T-cell (primary cell): ENCODE measurements at regions not wholly inside any gene's neighbourhood (a gene's known extent, or its start where the extent isn't known, plus 50 kb on each side); places are given as distances from the start of the nearest gene placed in this dataset.
"Not testable (repeated sequence)": the region's sequence is repeated elsewhere in the genome, so short reads cannot be mapped to it uniquely, and the experiment has no call there.

Source experiments
- ATAC-seq, 4 experiments: fragments of 200-7000 bp in 3 of 4; fragments of 150-1000 bp in 1 of 4; cut with Tn5 transposase; replicated peaks in 1 of 4; 1 replicate in 3 of 4; 2 replicates in 1 of 4; pipeline ENCODE4 v1.10.0; 2021; ENCODE audit warnings: moderate library complexity in 3 of 4, mild to moderate bottlenecking in 2 of 4, moderate number of reproducible peaks in 1 of 4
- CTCF ChIA-PET, 2 donors: fragments of 300-600 bp; sonication (Branson Sonifier 250); formaldehyde crosslinking; loops; one replicate each; lab custom pipeline; 2022; ENCODE audit warnings: antibody characterized with exemption in 2 of 2; lab: Charles Lee
- POLR2A ChIA-PET, 2 donors: fragments of 300-600 bp; sonication (Branson Sonifier 250); formaldehyde crosslinking; loops; one replicate each; lab custom pipeline; 2022; ENCODE audit warnings: antibody characterized with exemption in 2 of 2; lab: Charles Lee
- DNase-seq, 35 experiments: peaks; one replicate each; pipeline versions ENCODE4 v3.0.0 to v3.0.0-alpha.2; 2013 to 2023
- H3K27ac ChIP-seq: one replicate; pipeline ENCODE4 v1.5.1; 2013; ENCODE audit warnings: low read length
- H3K27me3 ChIP-seq, 2 experiments: replicated peaks in 1 of 2; 1 replicate in 1 of 2; 2 replicates in 1 of 2; pipeline versions ENCODE4 v1.6.1 to v1.7.0; 2013; ENCODE audit warnings: low read length in 1 of 2, mixed read lengths in 1 of 2; ENCODE audit not compliant: control insufficient read depth in 2 of 2, insufficient read depth in 2 of 2; ENCODE audit errors: extremely low read depth in 1 of 2
- H3K36me3 ChIP-seq, 2 donors: 1 replicate in 1 of 2; 2 replicates in 1 of 2; pipeline versions ENCODE4 v1.6.1 to v1.7.0; 2013; ENCODE audit warnings: low read length in 1 of 2; ENCODE audit not compliant: control insufficient read depth in 2 of 2, insufficient read depth in 1 of 2; ENCODE audit errors: extremely low read depth in 1 of 2
- H3K4me1 ChIP-seq, 2 experiments: 1 replicate in 1 of 2; 2 replicates in 1 of 2; pipeline versions ENCODE4 v1.6.1 to v1.7.0; 2013; ENCODE audit warnings: low read length in 2 of 2, mixed read lengths in 1 of 2; ENCODE audit not compliant: insufficient read depth in 2 of 2, control insufficient read depth in 1 of 2; ENCODE audit errors: extremely low read depth in 1 of 2
- H3K4me3 ChIP-seq, 2 donors: 1 replicate in 1 of 2; 2 replicates in 1 of 2; pipeline versions ENCODE4 v1.5.1 to v1.7.0; 2013; ENCODE audit warnings: mild to moderate bottlenecking in 2 of 2, low read length in 1 of 2, moderate library complexity in 1 of 2; ENCODE audit not compliant: control insufficient read depth in 1 of 2; ENCODE audit errors: extremely low read depth in 1 of 2
- H3K9me3 ChIP-seq: 2 replicates; pipeline ENCODE4 v1.7.0; 2013
- H3K27ac Mint-ChIP-seq, 2 donors: one replicate each; pipeline ENCODE4 v1.8.0; 2020 to 2021; ENCODE audit warnings: mild to moderate bottlenecking in 2 of 2, mixed read lengths in 2 of 2
- H3K27me3 Mint-ChIP-seq, 2 donors: one replicate each; pipeline ENCODE4 v1.8.0; 2021 to 2022; ENCODE audit warnings: mixed read lengths in 2 of 2
- H3K36me3 Mint-ChIP-seq: one replicate; pipeline ENCODE4 v1.8.0; 2021; ENCODE audit warnings: mixed read lengths
- H3K4me1 Mint-ChIP-seq, 3 donors: one replicate each; pipeline ENCODE4 v1.8.0; 2020 to 2022; ENCODE audit warnings: mixed read lengths in 3 of 3, mild to moderate bottlenecking in 1 of 3
- H3K4me3 Mint-ChIP-seq, 3 donors: one replicate each; pipeline ENCODE4 v1.8.0; 2020 to 2022; ENCODE audit warnings: mild to moderate bottlenecking in 3 of 3, mixed read lengths in 3 of 3, moderate library complexity in 3 of 3
- H3K9me3 Mint-ChIP-seq, 3 donors: one replicate each; pipeline ENCODE4 v1.8.0; 2020 to 2022; ENCODE audit warnings: mixed read lengths in 3 of 3
- WGBS: methylation state at CpG from one replicate; pipeline ENCODE4 v1.1.5; 2013; ENCODE audit warnings: missing lambda C conversion rate; ENCODE audit not compliant: insufficient coverage; 5-methylcytosine and 5-hydroxymethylcytosine counted together

DNA sequence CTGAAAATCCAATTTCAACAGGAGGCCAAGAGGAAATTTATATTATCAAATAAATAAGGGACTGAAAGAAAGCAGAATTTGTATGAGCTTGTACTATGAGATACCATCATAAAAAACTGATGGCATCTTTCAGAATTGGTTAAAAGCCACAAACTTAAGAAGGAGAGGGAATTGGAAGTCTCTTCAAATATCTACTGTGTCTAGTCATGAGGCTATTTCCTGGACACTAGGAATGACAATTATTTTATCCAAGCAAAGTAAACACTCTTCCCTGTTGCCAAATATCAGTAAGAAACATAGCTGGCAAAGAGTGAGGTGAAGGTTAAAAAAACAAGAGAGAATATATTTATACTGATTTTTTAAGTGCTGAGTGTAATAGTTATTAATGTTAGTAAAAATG lies 101.5 kb upstream of the ARRDC3 start:
- H3K4me1 Mint-ChIP-seq, result peaks cover 2 to 3% (median 2%) of the 10 kb centered on the region in 3 donors
- CTCF ChIA-PET, result no interaction called here

DNA sequence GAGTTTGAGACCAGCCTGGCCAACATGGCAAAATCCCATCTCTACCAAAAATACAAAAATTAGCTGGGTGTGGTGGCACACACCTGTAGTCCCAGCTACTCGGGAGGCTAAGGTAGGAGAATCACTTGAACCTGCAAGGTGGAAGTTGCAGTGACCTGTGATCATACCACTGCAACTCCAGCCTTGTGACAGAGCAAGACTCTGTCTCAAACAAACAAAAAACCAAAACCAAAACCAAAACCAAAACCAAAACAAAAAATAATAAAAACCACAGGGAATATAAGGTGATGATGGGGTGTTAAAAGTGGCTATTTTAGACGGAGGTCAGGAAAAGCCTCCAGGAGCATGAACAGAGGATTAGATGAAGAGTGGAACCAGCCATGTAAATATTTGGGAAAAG lies 96.3 kb upstream of the ARRDC3 start:
- CTCF ChIA-PET, DNase-seq, H3K9me3 ChIP-seq, H3K4me1 Mint-ChIP-seq, H3K4me3 Mint-ChIP-seq, H3K36me3 ChIP-seq, H3K27ac ChIP-seq, H3K27me3 Mint-ChIP-seq, H3K36me3 Mint-ChIP-seq, H3K27me3 ChIP-seq, H3K4me3 ChIP-seq, H3K4me1 ChIP-seq, H3K9me3 Mint-ChIP-seq, ATAC-seq: not testable (repeated sequence)
- no CpG with 5 or more reads among the region's 2 CpGs for WGBS
- peak overlapping the region in 1 of 2 donors; percentile 73 for H3K27ac Mint-ChIP-seq
- POLR2A ChIA-PET, result interaction anchor here in 1 of 2 donors (0.7 kb wide), 1 partner anchor 9 kb away, joined by 3 read pairs; no protein-coding TSS in a partner anchor

More for the DNA sequence above, 101.5 kb upstream of the ARRDC3 start:
- no peak overlapping the region for H3K4me3 ChIP-seq
- no peaks in the 10 kb centered on the region for H3K4me1 ChIP-seq
- DNase-seq, result no peak
- no peaks in the 10 kb centered on the region for H3K9me3 Mint-ChIP-seq
- H3K27me3 Mint-ChIP-seq, result peaks cover 0 to 1% of the 10 kb centered on the region in 2 donors
- H3K27ac ChIP-seq, result no peak overlapping the region
- no peak for ATAC-seq
- POLR2A ChIA-PET, result no interaction called here
- no peak overlapping the region for H3K27ac Mint-ChIP-seq
- H3K36me3 ChIP-seq, result no peaks in the 10 kb centered on the region
- H3K9me3 ChIP-seq, result no peaks in the 10 kb centered on the region
- no peak overlapping the region for H3K4me3 Mint-ChIP-seq
- H3K36me3 Mint-ChIP-seq, result no peaks in the 10 kb centered on the region
- no peaks in the 10 kb centered on the region for H3K27me3 ChIP-seq

DNA sequence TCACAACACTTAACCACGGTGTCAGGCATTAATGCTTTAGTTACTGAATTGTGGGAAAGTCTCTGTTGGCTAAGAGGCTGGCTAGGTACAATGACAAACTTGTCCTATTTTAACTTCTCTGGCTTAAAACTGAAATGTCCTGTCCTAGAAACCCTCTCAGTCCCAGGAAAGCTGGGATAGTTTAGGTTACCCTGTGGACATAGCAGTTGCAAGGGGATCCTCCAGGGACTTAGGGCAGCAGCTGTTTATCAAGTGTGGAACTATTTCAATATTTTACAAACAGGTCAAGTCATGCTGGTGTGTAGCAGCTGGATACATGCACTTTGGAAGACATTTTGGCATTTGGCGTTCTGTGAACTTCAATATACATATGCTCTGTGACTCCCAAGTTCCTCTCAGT lies 95.0 kb upstream of the ARRDC3 start:
- no peaks in the 10 kb centered on the region for H3K36me3 ChIP-seq
- H3K4me3 ChIP-seq, result no peak overlapping the region
- H3K27me3 ChIP-seq, result no peaks in the 10 kb centered on the region
- Mint-ChIP-seq H3K9me3 (no peaks in the 10 kb centered on the region), H3K27ac (no peak overlapping the region), H3K36me3 (peaks cover 4% of the 10 kb centered on the region), H3K27me3 (no peaks in the 10 kb centered on the region), H3K4me3 (no peak overlapping the region), H3K4me1 (peaks cover 6 to 8% (median 7%) of the 10 kb centered on the region in 3 donors)
- no CpG with 5 or more reads among the region's 2 CpGs for WGBS
- CTCF ChIA-PET, result no interaction called here
- H3K9me3 ChIP-seq, result no peaks in the 10 kb centered on the region
- no peaks in the 10 kb centered on the region for H3K4me1 ChIP-seq
- no peak for ATAC-seq
- no peak overlapping the region for H3K27ac ChIP-seq
- POLR2A ChIA-PET, result no interaction called here
- DNase-seq, result no peak

DNA sequence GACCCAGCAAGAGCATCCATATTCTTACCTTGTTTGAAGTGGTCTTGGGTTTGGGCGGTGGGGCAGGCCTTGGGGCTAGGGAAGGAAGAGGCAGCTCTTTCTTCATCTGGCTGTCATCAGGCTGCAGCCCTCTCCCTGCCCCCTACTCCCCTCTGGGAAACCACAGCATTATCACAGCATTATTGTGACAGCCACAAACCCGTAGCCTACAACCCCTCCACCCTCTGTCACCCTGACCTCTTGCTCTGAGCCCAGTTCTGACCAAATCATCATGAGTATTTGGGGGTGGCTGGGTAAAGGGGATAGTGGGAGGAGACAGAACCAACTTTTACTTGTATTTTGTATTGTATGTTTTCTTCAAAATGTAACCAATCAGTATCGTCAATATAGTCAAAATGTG lies 94.3 kb upstream of the ARRDC3 start:
- Mint-ChIP-seq H3K4me1 (peaks cover 6 to 8% (median 7%) of the 10 kb centered on the region in 3 donors), H3K9me3 (no peaks in the 10 kb centered on the region), H3K27ac (no peak overlapping the region), H3K36me3 (peaks cover 4% of the 10 kb centered on the region), H3K4me3 (no peak overlapping the region), H3K27me3 (no peaks in the 10 kb centered on the region)
- ATAC-seq (no peak), DNase-seq (no peak)
- Histone ChIP-seq H3K4me1 (no peaks in the 10 kb centered on the region), H3K27me3 (no peaks in the 10 kb centered on the region), H3K4me3 (no peak overlapping the region), H3K9me3 (no peaks in the 10 kb centered on the region), H3K36me3 (no peaks in the 10 kb centered on the region), H3K27ac (no peak overlapping the region)
- CTCF ChIA-PET, result no interaction called here
- POLR2A ChIA-PET, result no interaction called here
- WGBS, result no CpG with 5 or more reads among the region's 3 CpGs

DNA sequence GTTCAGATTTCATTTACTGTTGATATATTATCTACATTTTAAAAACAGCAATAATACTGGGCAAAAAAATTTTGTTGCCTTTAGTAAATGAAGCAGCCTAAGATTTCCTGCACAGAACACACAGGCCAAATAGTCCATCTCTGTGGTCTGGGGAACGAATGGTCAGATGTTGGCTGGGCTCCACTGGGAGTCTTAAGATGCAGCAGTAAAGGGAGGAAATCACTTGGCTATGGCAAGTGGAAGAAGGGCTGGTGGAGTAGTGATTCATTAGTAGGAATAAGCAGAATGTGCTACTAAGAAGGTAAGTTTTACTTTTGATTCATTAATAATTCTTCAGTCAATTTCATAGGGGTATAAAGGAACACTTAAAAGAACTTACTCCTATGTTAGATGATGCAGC lies 91.1 kb upstream of the ARRDC3 start:
- Histone ChIP-seq H3K36me3 (no peaks in the 10 kb centered on the region), H3K4me3 (no peak overlapping the region), H3K27me3 (no peaks in the 10 kb centered on the region), H3K27ac (no peak overlapping the region), H3K4me1 (no peaks in the 10 kb centered on the region), H3K9me3 (no peaks in the 10 kb centered on the region)
- WGBS, result no CpG with 5 or more reads among the region's 1 CpG
- Mint-ChIP-seq H3K27me3 (peaks cover 0 to 3% of the 10 kb centered on the region in 2 donors), H3K36me3 (peaks cover 4% of the 10 kb centered on the region), H3K4me3 (no peak overlapping the region), H3K4me1 (peaks cover 6 to 9% (median 8%) of the 10 kb centered on the region in 3 donors), H3K27ac (no peak overlapping the region), H3K9me3 (no peaks in the 10 kb centered on the region)
- ChIA-PET CTCF (interaction anchor here (0.7 to 1.3 kb wide), 3 partner anchors 9 to 168 kb away, joined by 3 read pairs; no protein-coding TSS in a partner anchor), POLR2A (no interaction called here)
- ATAC-seq, result no peak
- DNase-seq, result no peak

DNA sequence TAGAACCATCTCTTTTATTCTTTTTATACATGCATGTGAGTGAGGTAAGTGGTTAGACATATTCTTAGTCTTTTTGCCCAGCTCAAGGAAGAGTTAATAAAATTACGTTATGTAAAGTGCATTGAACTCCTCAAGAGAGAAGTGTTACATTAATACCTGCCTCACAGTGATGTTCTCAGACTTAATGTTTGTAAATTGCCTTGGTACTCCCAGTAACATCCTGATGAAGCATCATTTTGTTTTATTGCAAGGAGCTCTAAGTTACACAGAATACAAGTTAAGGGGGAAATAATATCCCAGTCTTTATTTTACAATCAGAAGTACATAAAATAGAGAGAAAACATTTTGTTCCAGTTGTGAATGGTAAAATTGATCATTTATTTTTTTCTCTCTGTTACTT lies 89.5 kb upstream of the ARRDC3 start:
- no peak overlapping the region for H3K4me3 ChIP-seq
- Mint-ChIP-seq H3K9me3 (no peaks in the 10 kb centered on the region), H3K27ac (no peak overlapping the region), H3K4me1 (peaks cover 11 to 18% (median 14%) of the 10 kb centered on the region in 3 donors), H3K27me3 (peaks cover 0 to 3% of the 10 kb centered on the region in 2 donors), H3K4me3 (no peak overlapping the region), H3K36me3 (peaks cover 4% of the 10 kb centered on the region)
- POLR2A ChIA-PET, result no interaction called here
- no peaks in the 10 kb centered on the region for H3K27me3 ChIP-seq
- no peak for ATAC-seq
- H3K4me1 ChIP-seq, result no peaks in the 10 kb centered on the region
- no peak for DNase-seq
- no peak overlapping the region for H3K27ac ChIP-seq
- CTCF ChIA-PET, result interaction anchor here in 1 of 2 donors (0.6 kb wide), 1 partner anchor 115 kb away, joined by 5 read pairs; no protein-coding TSS in a partner anchor
- no CpG with 5 or more reads among the region's 1 CpG for WGBS
- no peaks in the 10 kb centered on the region for H3K9me3 ChIP-seq
- H3K36me3 ChIP-seq, result no peaks in the 10 kb centered on the region
